ENCODE measurements at regions not wholly inside any gene's neighbourhood (a gene's known extent, or its start where the extent isn't known, plus 50 kb on each side); places are given as distances from the start of the nearest gene placed in this dataset.

GRCh38 chr7:34401776-34402175 lies 256.2 kb upstream of the NPSR1 start:
- no peak for TF ChIP-seq POLR2A (IDR thresholded peaks at IDR 0.05)
- no peak for TF ChIP-seq POLR2AphosphoS5 (IDR thresholded peaks at IDR 0.05)

All from breast epithelium (tissue), 3 donors.